H1 (cell line): ENCODE measurements at regions not wholly inside any gene's neighbourhood (a gene's known extent, or its start where the extent isn't known, plus 50 kb on each side); places are given as distances from the start of the nearest gene placed in this dataset.

Experiments used
- CTCF ChIA-PET: fragments of 300-600 bp; sonication (Branson Sonifier 250); formaldehyde crosslinking; loops from one replicate; lab custom pipeline; 2021; ENCODE audit not compliant: partially characterized antibody; lab: Charles Lee
- POLR2A ChIA-PET: fragments of 300-600 bp; sonication (Branson Sonifier 250); formaldehyde crosslinking; loops from one replicate; lab custom pipeline; 2021; ENCODE audit warnings: inconsistent platforms; ENCODE audit not compliant: partially characterized antibody; lab: Charles Lee
- DNase-seq, 2 experiments: peaks; one replicate each; pipeline versions ENCODE4 v3.0.0 to v3.0.0-alpha.2; 2010 to 2022; ENCODE audit warnings: low spot score in 2 of 2, low read depth in 1 of 2, mixed read lengths in 1 of 2
- FAIRE-seq: peaks from 2 replicates; lab custom pipeline; 2011; peaks lifted over from hg19 to GRCh38; lab: Jason Lieb, UNC
- H2AFZ ChIP-seq: 2 replicates; pipeline ENCODE4 v1.8.1; 2012; ENCODE audit warnings: low read length, inconsistent platforms
- H2AK5ac ChIP-seq: 2 replicates; pipeline ENCODE4 v1.6.1; 2013; ENCODE audit warnings: low read depth, low read length
- H2BK120ac ChIP-seq: replicated peaks from 2 replicates; pipeline ENCODE3; 2013; ENCODE audit warnings: low read depth, low read length, inconsistent platforms
- H2BK12ac ChIP-seq: 2 replicates; pipeline ENCODE4 v1.6.1; 2013; ENCODE audit warnings: low read depth, low read length
- H2BK15ac ChIP-seq: 2 replicates; pipeline ENCODE4 v1.6.1; 2013; ENCODE audit warnings: low read length
- H2BK20ac ChIP-seq: 2 replicates; pipeline ENCODE4 v1.6.1; 2013; ENCODE audit warnings: low read length
- H2BK5ac ChIP-seq: 2 replicates; pipeline ENCODE4 v1.6.1; 2013; ENCODE audit warnings: low read depth, low read length
- H3K14ac ChIP-seq: 2 replicates; pipeline ENCODE4 v1.6.1; 2013; ENCODE audit warnings: inconsistent platforms; ENCODE audit not compliant: insufficient read length
- H3K18ac ChIP-seq: 2 replicates; pipeline ENCODE4 v1.6.1; 2013; ENCODE audit warnings: low read length; ENCODE audit errors: extremely low read depth
- H3K23ac ChIP-seq: 2 replicates; pipeline ENCODE4 v1.6.1; 2013; ENCODE audit warnings: inconsistent platforms; ENCODE audit not compliant: insufficient read length
- H3K23me2 ChIP-seq: 2 replicates; pipeline ENCODE4 v1.6.1; 2013; ENCODE audit warnings: low read depth, low read length
- H3K27ac ChIP-seq: 2 replicates; pipeline ENCODE4 v1.6.1; 2011; ENCODE audit warnings: low read depth, low read length, inconsistent platforms
- H3K27me3 ChIP-seq, 4 experiments: replicated peaks in 1 of 4; 1 replicate in 1 of 4; 2 replicates in 3 of 4; pipeline versions ENCODE4 v1.6.1 to v1.8.1; 2011 to 2013; ENCODE audit warnings: low read length in 3 of 4, mild to moderate bottlenecking in 3 of 4, inconsistent platforms in 2 of 4, mixed read lengths in 2 of 4, moderate library complexity in 1 of 4; ENCODE audit not compliant: control insufficient read depth in 3 of 4, insufficient read depth in 3 of 4; ENCODE audit errors: extremely low read depth in 1 of 4
- H3K36me3 ChIP-seq, 4 experiments: 2 replicates each; pipeline versions ENCODE4 v1.6.1 to v1.8.1; 2011 to 2013; ENCODE audit warnings: mild to moderate bottlenecking in 4 of 4, low read length in 3 of 4, moderate library complexity in 2 of 4, control low read depth in 1 of 4, inconsistent platforms in 1 of 4; ENCODE audit not compliant: insufficient read depth in 4 of 4, control insufficient read depth in 2 of 4
- H3K4ac ChIP-seq: replicated peaks from 2 replicates; pipeline ENCODE3; 2013; ENCODE audit warnings: low read length, low read depth, mixed read lengths, inconsistent platforms; ENCODE audit not compliant: insufficient read length
- H3K4me1 ChIP-seq, 4 experiments: replicated peaks in 1 of 4; 1 replicate in 1 of 4; 2 replicates in 3 of 4; pipeline versions ENCODE4 v1.6.1 to v1.8.1; 2011 to 2013; ENCODE audit warnings: low read length in 3 of 4, inconsistent platforms in 2 of 4, mixed read lengths in 1 of 4; ENCODE audit not compliant: insufficient read depth in 4 of 4, control insufficient read depth in 3 of 4
- H3K4me2 ChIP-seq, 2 experiments: 2 replicates each; pipeline versions ENCODE4 v1.6.1 to v1.8.1; 2011 to 2013; ENCODE audit warnings: low read depth in 2 of 2, low read length in 2 of 2, control low read depth in 1 of 2, inconsistent platforms in 1 of 2, mild to moderate bottlenecking in 1 of 2; ENCODE audit not compliant: insufficient read depth in 1 of 2
- H3K4me3 ChIP-seq, 4 experiments: fragments of 200-600, 300-600 bp in 1 of 4; sonication (generic), shearing (Covaris generic), sonication (Bioruptor Twin) in 1 of 4; 2 replicates each; pipeline versions ENCODE4 v1.5.1 to v1.8.1; 2011 to 2016; ENCODE audit warnings: low read length in 4 of 4, low read depth in 3 of 4, control low read depth in 2 of 4, inconsistent platforms in 2 of 4, mild to moderate bottlenecking in 2 of 4, mixed read lengths in 1 of 4, moderate library complexity in 1 of 4; ENCODE audit not compliant: insufficient read depth in 2 of 4; ENCODE audit errors: extremely low read depth in 1 of 4
- H3K56ac ChIP-seq: replicated peaks from 2 replicates; pipeline ENCODE3; 2013; ENCODE audit warnings: low read depth, mild to moderate bottlenecking, mixed read lengths, low read length, inconsistent platforms; ENCODE audit not compliant: insufficient read length
- H3K79me1 ChIP-seq: 2 replicates; pipeline ENCODE4 v1.6.1; 2013; ENCODE audit warnings: low read depth, low read length, control low read depth
- H3K79me2 ChIP-seq, 2 experiments: 2 replicates each; pipeline versions ENCODE4 v1.6.1 to v1.8.1; 2012 to 2013; ENCODE audit warnings: low read length in 2 of 2, mild to moderate bottlenecking in 2 of 2, inconsistent platforms in 1 of 2; ENCODE audit not compliant: insufficient read depth in 2 of 2, control insufficient read depth in 1 of 2
- H3K9ac ChIP-seq, 4 experiments: replicated peaks in 1 of 4; 1 replicate in 1 of 4; 2 replicates in 3 of 4; pipeline versions ENCODE4 v1.6.1 to v1.8.1; 2011 to 2013; ENCODE audit warnings: low read depth in 3 of 4, low read length in 3 of 4, control low read depth in 2 of 4, mild to moderate bottlenecking in 2 of 4, moderate library complexity in 2 of 4, inconsistent platforms in 1 of 4; ENCODE audit errors: extremely low read depth in 1 of 4
- H3K9me3 ChIP-seq, 2 experiments: 2 replicates each; pipeline versions ENCODE4 v1.6.1 to v1.8.1; 2012 to 2013; ENCODE audit warnings: mild to moderate bottlenecking in 2 of 2, moderate library complexity in 2 of 2, control low read depth in 1 of 2, inconsistent platforms in 1 of 2, low read depth in 1 of 2, low read length in 1 of 2, mixed read lengths in 1 of 2; ENCODE audit not compliant: insufficient read depth in 2 of 2
- H4K20me1 ChIP-seq, 2 experiments: replicated peaks in 1 of 2; 2 replicates each; pipeline versions ENCODE3 to v1.8.1; 2011 to 2013; ENCODE audit warnings: inconsistent platforms in 2 of 2, low read length in 2 of 2, mild to moderate bottlenecking in 1 of 2; ENCODE audit not compliant: insufficient read depth in 2 of 2, control insufficient read depth in 1 of 2
- H4K5ac ChIP-seq: 2 replicates; pipeline ENCODE4 v1.6.1; 2013; ENCODE audit warnings: low read length, low read depth, mixed read lengths, inconsistent platforms; ENCODE audit not compliant: insufficient read length
- H4K8ac ChIP-seq: 2 replicates; pipeline ENCODE4 v1.8.0; 2013; ENCODE audit warnings: mild to moderate bottlenecking, moderate library complexity, low read length, inconsistent platforms; ENCODE audit not compliant: insufficient read depth; ENCODE audit errors: extremely low read depth
- H4K91ac ChIP-seq: replicated peaks from 2 replicates; pipeline ENCODE3; 2013; ENCODE audit warnings: low read length, mixed read lengths, inconsistent platforms; ENCODE audit not compliant: insufficient read length
- CREB1 ChIP-seq: IDR thresholded peaks from 2 replicates; pipeline ENCODE4 v1.6.1; 2012; ENCODE audit warnings: inconsistent platforms
- CTCF ChIP-seq, 3 experiments: IDR thresholded peaks; 1 replicate in 2 of 3; 2 replicates in 1 of 3; pipeline versions ENCODE4 v1.5.1 to v1.6.1; 2011; ENCODE audit warnings: low read length in 3 of 3, mild to moderate bottlenecking in 3 of 3, inconsistent platforms in 2 of 3, low read depth in 1 of 3, moderate library complexity in 1 of 3; ENCODE audit not compliant: insufficient read depth in 1 of 3; ENCODE audit errors: control extremely low read depth in 1 of 3
- GTF2F1 ChIP-seq: IDR thresholded peaks from 2 replicates; pipeline ENCODE4 v1.6.1; 2012; ENCODE audit warnings: low read depth, low read length, improper control_type of control experiment, borderline replicate concordance
- MAFK ChIP-seq: IDR thresholded peaks from 2 replicates; pipeline ENCODE4 v1.6.1; 2012; ENCODE audit warnings: low read depth, mild to moderate bottlenecking, improper control_type of control experiment, low read length
- POLR2A ChIP-seq, 2 experiments: IDR thresholded peaks; 1 replicate in 1 of 2; 2 replicates in 1 of 2; pipeline ENCODE4 v1.6.1; 2011; ENCODE audit warnings: low read depth in 2 of 2, low read length in 2 of 2, mild to moderate bottlenecking in 2 of 2; ENCODE audit errors: control extremely low read depth in 1 of 2
- RBBP5 ChIP-seq: IDR thresholded peaks from 2 replicates; pipeline ENCODE4 v1.7.1; 2012; ENCODE audit warnings: low read depth, mild to moderate bottlenecking, inconsistent platforms, low read length, moderate library complexity, borderline replicate concordance
- SP1 ChIP-seq: IDR thresholded peaks from 2 replicates; pipeline ENCODE4 v1.6.1; 2011; ENCODE audit warnings: low read depth, low read length
- ZNF274 ChIP-seq: IDR thresholded peaks from 2 replicates; pipeline ENCODE4 v1.7.0; 2012; ENCODE audit warnings: low read length, borderline replicate concordance; ENCODE audit errors: extremely low read depth
- WGBS, 2 experiments: shearing (Covaris generic) in 1 of 2; methylation state at CpG; one replicate each; pipeline versions ENCODE4 v1.1.6 to v1.1.7; 2013 to 2015; ENCODE audit warnings: low lambda C conversion rate in 2 of 2, mixed read lengths in 2 of 2, inconsistent platforms in 1 of 2, low coverage in 1 of 2, missing lambda C conversion rate in 1 of 2; ENCODE audit not compliant: insufficient replicate concordance in 2 of 2, insufficient coverage in 1 of 2, insufficient read length in 1 of 2; ENCODE audit errors: extremely low coverage in 1 of 2, missing lambda C conversion rate in 1 of 2; 5-methylcytosine and 5-hydroxymethylcytosine counted together

GRCh38 chr6:165052561-165053480 is 256.6 kb downstream of the C6orf118 start:
- TF ChIP-seq MAFK, result no peak
- TF ChIP-seq ZNF274, result no peak
- TF ChIP-seq CREB1, result no peak
- TF ChIP-seq GTF2F1, result no peak
- no peak for TF ChIP-seq CTCF (IDR thresholded peaks at IDR 0.05; ENCODE audit: control extremely low read depth in 1 of 3, insufficient read depth in 1 of 3, low read depth in 1 of 3, low read length in 3 of 3)
- TF ChIP-seq RBBP5, result no peak
- no peak for TF ChIP-seq SP1
- TF ChIP-seq POLR2A (IDR thresholded peaks at IDR 0.05; ENCODE audit: control extremely low read depth in 1 of 2, low read depth in 2 of 2, low read length in 2 of 2), result no peak
- no peak overlapping the region for H3K23ac ChIP-seq
- H3K27me3 ChIP-seq, result peaks cover 0 to 3% (median 3%) of the 10 kb centered on the region in 4 experiments; a peak in 4 of 7 replicates
- H4K5ac ChIP-seq, result no peak overlapping the region
- no peak overlapping the region for H3K18ac ChIP-seq
- no peak overlapping the region for H3K14ac ChIP-seq
- DNase-seq, result no peak
- H2AK5ac ChIP-seq, result no peak overlapping the region
- H2AFZ ChIP-seq, result no peak overlapping the region
- no peak overlapping the region for H4K91ac ChIP-seq
- H3K4me3 ChIP-seq, result no peak overlapping the region
- ChIA-PET CTCF (interaction anchor here (0.7 kb wide), 1 partner anchor 1855 kb away, joined by 3 read pairs; no protein-coding TSS in a partner anchor), POLR2A (no interaction called here)
- H3K9ac ChIP-seq, result no peak overlapping the region
- WGBS, 2 experiments, result 89% methylated on average over 10 of the region's 10 CpGs; no CpG with 5 or more reads in 1 of the 2 experiments
- no peaks in the 10 kb centered on the region for H3K23me2 ChIP-seq
- H3K79me1 ChIP-seq, result no peaks in the 10 kb centered on the region
- no peak overlapping the region for H2BK15ac ChIP-seq
- H3K9me3 ChIP-seq, result peaks cover 4 to 8% of the 10 kb centered on the region in 2 experiments; a peak in 2 of 4 replicates
- H3K56ac ChIP-seq, result no peak overlapping the region
- no peak overlapping the region for H3K4ac ChIP-seq
- no peaks in the 10 kb centered on the region; a peak in 1 of 8 replicates for H3K36me3 ChIP-seq
- no peak overlapping the region for H2BK12ac ChIP-seq
- no peaks in the 10 kb centered on the region for H3K4me1 ChIP-seq
- no peak overlapping the region for H3K27ac ChIP-seq
- H3K4me2 ChIP-seq, result no peak overlapping the region
- no peak overlapping the region for H2BK120ac ChIP-seq
- no peak for FAIRE-seq
- no peak overlapping the region for H2BK5ac ChIP-seq
- H4K20me1 ChIP-seq, result no peaks in the 10 kb centered on the region
- H4K8ac ChIP-seq, result no peak overlapping the region
- no peaks in the 10 kb centered on the region for H3K79me2 ChIP-seq
- no peak overlapping the region for H2BK20ac ChIP-seq
